ENCODE measurements at regions not wholly inside any gene's neighbourhood (a gene's known extent, or its start where the extent isn't known, plus 50 kb on each side); places are given as distances from the start of the nearest gene placed in this dataset.

DNA sequence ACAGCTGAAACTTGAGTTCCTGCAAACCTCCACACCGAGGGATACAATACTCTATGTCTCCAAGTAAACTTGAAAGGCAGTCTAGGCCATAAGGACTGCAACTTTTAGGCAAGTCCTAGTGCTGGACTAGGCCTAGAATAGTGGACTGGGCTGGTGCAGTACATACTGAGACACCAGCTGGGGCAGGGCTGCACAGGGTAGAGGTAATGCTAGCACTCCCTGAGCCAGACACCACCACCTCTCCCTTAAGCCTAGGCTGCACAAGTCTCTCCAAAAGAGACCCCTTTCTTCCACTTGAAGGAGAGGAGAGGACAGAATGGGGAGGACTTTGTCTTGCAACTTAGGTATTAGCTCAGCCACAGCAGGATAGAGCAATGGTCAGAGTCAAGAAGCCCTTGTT is 65.7 kb upstream of the PTPRK start:
- no peak for TF ChIP-seq EZH2phosphoT487 (IDR thresholded peaks at IDR 0.05; ENCODE audit: borderline replicate concordance, low read length)
- TF ChIP-seq, protein P1, sequence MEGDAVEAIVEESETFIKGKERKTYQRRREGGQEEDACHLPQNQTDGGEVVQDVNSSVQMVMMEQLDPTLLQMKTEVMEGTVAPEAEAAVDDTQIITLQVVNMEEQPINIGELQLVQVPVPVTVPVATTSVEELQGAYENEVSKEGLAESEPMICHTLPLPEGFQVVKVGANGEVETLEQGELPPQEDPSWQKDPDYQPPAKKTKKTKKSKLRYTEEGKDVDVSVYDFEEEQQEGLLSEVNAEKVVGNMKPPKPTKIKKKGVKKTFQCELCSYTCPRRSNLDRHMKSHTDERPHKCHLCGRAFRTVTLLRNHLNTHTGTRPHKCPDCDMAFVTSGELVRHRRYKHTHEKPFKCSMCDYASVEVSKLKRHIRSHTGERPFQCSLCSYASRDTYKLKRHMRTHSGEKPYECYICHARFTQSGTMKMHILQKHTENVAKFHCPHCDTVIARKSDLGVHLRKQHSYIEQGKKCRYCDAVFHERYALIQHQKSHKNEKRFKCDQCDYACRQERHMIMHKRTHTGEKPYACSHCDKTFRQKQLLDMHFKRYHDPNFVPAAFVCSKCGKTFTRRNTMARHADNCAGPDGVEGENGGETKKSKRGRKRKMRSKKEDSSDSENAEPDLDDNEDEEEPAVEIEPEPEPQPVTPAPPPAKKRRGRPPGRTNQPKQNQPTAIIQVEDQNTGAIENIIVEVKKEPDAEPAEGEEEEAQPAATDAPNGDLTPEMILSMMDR (IDR thresholded peaks at IDR 0.05; ENCODE audit: low read depth, low read length, poor library complexity, severe bottlenecking), result no peak

Measured in DOHH2 (cell line).